ENCODE measurements at regions not wholly inside any gene's neighbourhood (a gene's known extent, or its start where the extent isn't known, plus 50 kb on each side); places are given as distances from the start of the nearest gene placed in this dataset.

- no peak for TF ChIP-seq TAF1 (IDR thresholded peaks at IDR 0.05; ENCODE audit: low read depth)
- no peak for TF ChIP-seq EP300 (IDR thresholded peaks at IDR 0.05; ENCODE audit: borderline replicate concordance)
- no peak for TF ChIP-seq RAD21 (IDR thresholded peaks at IDR 0.05; ENCODE audit: low read depth)
- TF ChIP-seq, protein P1, sequence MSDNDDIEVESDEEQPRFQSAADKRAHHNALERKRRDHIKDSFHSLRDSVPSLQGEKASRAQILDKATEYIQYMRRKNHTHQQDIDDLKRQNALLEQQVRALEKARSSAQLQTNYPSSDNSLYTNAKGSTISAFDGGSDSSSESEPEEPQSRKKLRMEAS (IDR thresholded peaks at IDR 0.05) = no peak
- no peak for TF ChIP-seq CEBPB (IDR thresholded peaks at IDR 0.05)
- TF ChIP-seq, protein P2, sequence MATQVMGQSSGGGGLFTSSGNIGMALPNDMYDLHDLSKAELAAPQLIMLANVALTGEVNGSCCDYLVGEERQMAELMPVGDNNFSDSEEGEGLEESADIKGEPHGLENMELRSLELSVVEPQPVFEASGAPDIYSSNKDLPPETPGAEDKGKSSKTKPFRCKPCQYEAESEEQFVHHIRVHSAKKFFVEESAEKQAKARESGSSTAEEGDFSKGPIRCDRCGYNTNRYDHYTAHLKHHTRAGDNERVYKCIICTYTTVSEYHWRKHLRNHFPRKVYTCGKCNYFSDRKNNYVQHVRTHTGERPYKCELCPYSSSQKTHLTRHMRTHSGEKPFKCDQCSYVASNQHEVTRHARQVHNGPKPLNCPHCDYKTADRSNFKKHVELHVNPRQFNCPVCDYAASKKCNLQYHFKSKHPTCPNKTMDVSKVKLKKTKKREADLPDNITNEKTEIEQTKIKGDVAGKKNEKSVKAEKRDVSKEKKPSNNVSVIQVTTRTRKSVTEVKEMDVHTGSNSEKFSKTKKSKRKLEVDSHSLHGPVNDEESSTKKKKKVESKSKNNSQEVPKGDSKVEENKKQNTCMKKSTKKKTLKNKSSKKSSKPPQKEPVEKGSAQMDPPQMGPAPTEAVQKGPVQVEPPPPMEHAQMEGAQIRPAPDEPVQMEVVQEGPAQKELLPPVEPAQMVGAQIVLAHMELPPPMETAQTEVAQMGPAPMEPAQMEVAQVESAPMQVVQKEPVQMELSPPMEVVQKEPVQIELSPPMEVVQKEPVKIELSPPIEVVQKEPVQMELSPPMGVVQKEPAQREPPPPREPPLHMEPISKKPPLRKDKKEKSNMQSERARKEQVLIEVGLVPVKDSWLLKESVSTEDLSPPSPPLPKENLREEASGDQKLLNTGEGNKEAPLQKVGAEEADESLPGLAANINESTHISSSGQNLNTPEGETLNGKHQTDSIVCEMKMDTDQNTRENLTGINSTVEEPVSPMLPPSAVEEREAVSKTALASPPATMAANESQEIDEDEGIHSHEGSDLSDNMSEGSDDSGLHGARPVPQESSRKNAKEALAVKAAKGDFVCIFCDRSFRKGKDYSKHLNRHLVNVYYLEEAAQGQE (IDR thresholded peaks at IDR 0.05; ENCODE audit: low read depth) = no peak
- no peak for TF ChIP-seq EGR1 (IDR thresholded peaks at IDR 0.05)
- TF ChIP-seq FOXM1 (IDR thresholded peaks at IDR 0.05; ENCODE audit: borderline replicate concordance, low read depth) = no peak
- TF ChIP-seq NFIC (IDR thresholded peaks at IDR 0.05) = no peak
- TF ChIP-seq TEAD4 (IDR thresholded peaks at IDR 0.05) = no peak
- no peak for TF ChIP-seq YY1 (IDR thresholded peaks at IDR 0.05; ENCODE audit: low read depth)
- TF ChIP-seq CREB1 (IDR thresholded peaks at IDR 0.05; ENCODE audit: low read depth) = no peak
Measured at GRCh38 chr4:110289601-110290100, 91.2 kb upstream of the ELOVL6 start.
